Adrenal gland (tissue), 9 donors: ENCODE measurements at regions not wholly inside any gene's neighbourhood (a gene's known extent, or its start where the extent isn't known, plus 50 kb on each side); places are given as distances from the start of the nearest gene placed in this dataset.

Experiments
- DNase-seq, 7 donors: peaks; one replicate each; pipeline ENCODE4 v3.0.0-alpha.2; 2019 to 2020
- H3K27ac ChIP-seq, 5 donors: fragments of 200-600 bp; sonication (generic) in 4 of 5; 1 replicate in 3 of 5; 2 replicates in 2 of 5; pipeline versions ENCODE4 v1.5.1 to v1.8.0; 2016 to 2020; ENCODE audit warnings: mild to moderate bottlenecking in 1 of 5
- H3K27me3 ChIP-seq: fragments of 200-600 bp; 2 replicates; pipeline ENCODE4 v1.8.0; 2021
- H3K36me3 ChIP-seq, 2 donors: fragments of 200-600 bp; replicated peaks in 1 of 2; 1 replicate in 1 of 2; 2 replicates in 1 of 2; pipeline versions ENCODE4 v1.5.1 to v1.8.0; 2018 to 2022
- H3K4me1 ChIP-seq, 2 donors: fragments of 200-600 bp; replicated peaks in 1 of 2; 1 replicate in 1 of 2; 2 replicates in 1 of 2; pipeline versions ENCODE4 v1.5.1 to v1.8.0; 2018 to 2021
- H3K4me3 ChIP-seq, 4 donors: fragments of 200-600 bp; sonication (generic) in 3 of 4; one replicate each; pipeline ENCODE4 v1.5.1; 2016 to 2018
- H3K9me3 ChIP-seq, 3 donors: fragments of 200-600 bp; sonication (generic) in 1 of 3; replicated peaks in 1 of 3; 1 replicate in 2 of 3; 2 replicates in 1 of 3; pipeline versions ENCODE4 v1.5.1 to v1.8.0; 2016 to 2021
- CTCF ChIP-seq, 6 experiments: fragments of 450-650 bp in 4 of 6; fragments of 200-600 bp in 2 of 6; sonication (generic) in 1 of 6; IDR thresholded peaks; 1 replicate in 5 of 6; 2 replicates in 1 of 6; pipeline versions ENCODE4 v1.5.1 to v1.8.0; 2016 to 2021; ENCODE audit warnings: antibody characterized with exemption in 6 of 6, mild to moderate bottlenecking in 2 of 6, moderate library complexity in 1 of 6
- POLR2A ChIP-seq, 2 donors: fragments of 450-650 bp; IDR thresholded peaks; one replicate each; pipeline ENCODE4 v1.6.1; 2017; ENCODE audit warnings: antibody characterized with exemption in 2 of 2, mild to moderate bottlenecking in 2 of 2, moderate library complexity in 1 of 2
- WGBS, 4 donors: extraction: QIAGEN DNeasy Blood & Tissue Kit in 2 of 4; methylation state at CpG; one replicate each; pipeline versions ENCODE4 v1.1.5 to v1.1.7; 2013 to 2017; 5-methylcytosine and 5-hydroxymethylcytosine counted together
- intact Hi-C, 2 donors: fragments of 100-400 bp; cut with DNase I; formaldehyde crosslinking; loops; one replicate each; pipeline versions ENCODE4 v1.14.1 to v1.15.0; 2022 to 2023
- donor health status: healthy with polysubstance abuse.
- donor health status: Bipolar disorder and iron deficiency.
- donor health status: DM: yes; HTN: yes; CAD: no.
- donor health status: DM: no; HTN: no; CAD: no.
- donor health status: DM: no; HTN: no; CAD: no.

GRCh38 chr1:4431491-4431890, 222.9 kb upstream of the AJAP1 start:
- H3K9me3 ChIP-seq = no peaks in the 10 kb centered on the region
- H3K27me3 ChIP-seq = no peaks in the 10 kb centered on the region
- TF ChIP-seq CTCF (IDR thresholded peaks at IDR 0.05) = no peak
- no peak for DNase-seq
- WGBS, 4 donors = 59 to 69% (median 63%) methylated on average over 6 of the region's 6 CpGs
- no peak overlapping the region for H3K4me3 ChIP-seq
- H3K36me3 ChIP-seq = no peaks in the 10 kb centered on the region
- intact Hi-C loops = no loop called here
- no peaks in the 10 kb centered on the region for H3K4me1 ChIP-seq
- H3K27ac ChIP-seq = no peak overlapping the region

DNA sequence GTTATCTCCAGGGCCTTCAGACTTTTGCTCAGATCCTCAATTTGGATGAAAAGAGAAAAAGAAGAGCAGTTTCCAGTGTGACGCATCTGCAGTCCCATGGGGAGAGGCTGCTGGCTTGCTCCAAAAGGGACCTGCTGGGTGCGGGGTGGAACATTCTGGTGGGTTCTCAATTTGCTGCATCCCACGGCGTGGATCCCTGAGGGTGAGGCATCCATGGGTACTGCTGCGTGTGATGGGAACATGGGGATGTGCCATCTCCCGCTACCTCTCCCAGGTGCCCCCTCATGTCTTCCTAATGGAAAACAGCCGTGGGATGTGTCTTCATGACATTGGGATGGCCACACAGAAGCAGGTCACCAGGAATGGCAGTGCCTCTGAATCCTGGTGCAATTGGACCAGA, 221.3 kb upstream of the AJAP1 start:
- Histone ChIP-seq H3K4me3 (no peak overlapping the region), H3K36me3 (no peaks in the 10 kb centered on the region), H3K4me1 (no peaks in the 10 kb centered on the region), H3K27me3 (no peaks in the 10 kb centered on the region), H3K27ac (no peak overlapping the region), H3K9me3 (no peaks in the 10 kb centered on the region)
- 77 to 93% (median 87%) methylated on average over 7 of the region's 7 CpGs for WGBS, 4 donors
- intact Hi-C loops = no loop called here
- TF ChIP-seq POLR2A (IDR thresholded peaks at IDR 0.05) (no peak), CTCF (IDR thresholded peaks at IDR 0.05) (no peak)
- DNase-seq = no peak

- DNase-seq = no peak
- 55 to 80% (median 75%) methylated on average over 5 of the region's 5 CpGs for WGBS, 4 donors
These were observed 210.3 kb upstream of the AJAP1 start for GRCh38 chr1:4444086-4444485.

GRCh38 chr1:4447778-4448420, 206.5 kb upstream of the AJAP1 start:
- no peak overlapping the region for H3K27ac ChIP-seq
- WGBS, 4 donors = 51 to 59% (median 55%) methylated on average over 8 to 11 of the region's 11 CpGs
- intact Hi-C loops = no loop called here
- H3K9me3 ChIP-seq = no peaks in the 10 kb centered on the region
- no peaks in the 10 kb centered on the region for H3K27me3 ChIP-seq
- DNase-seq = no peak
- TF ChIP-seq POLR2A (IDR thresholded peaks at IDR 0.05) (no peak), CTCF (IDR thresholded peaks at IDR 0.05) (no peak)
- H3K36me3 ChIP-seq = no peaks in the 10 kb centered on the region
- H3K4me1 ChIP-seq = no peaks in the 10 kb centered on the region
- no peak overlapping the region for H3K4me3 ChIP-seq

More at GRCh38 chr1:4444086-4444485, 210.3 kb upstream of the AJAP1 start:
- intact Hi-C loops = no loop called here
- Histone ChIP-seq H3K4me1 (no peaks in the 10 kb centered on the region), H3K9me3 (no peaks in the 10 kb centered on the region), H3K27me3 (no peaks in the 10 kb centered on the region), H3K36me3 (no peaks in the 10 kb centered on the region), H3K4me3 (no peak overlapping the region), H3K27ac (no peak overlapping the region)
- TF ChIP-seq POLR2A (IDR thresholded peaks at IDR 0.05) = no peak
- TF ChIP-seq CTCF (IDR thresholded peaks at IDR 0.05) = no peak
